Stimulated activated naive CD8-positive, alpha-beta T cell treated with anti-CD3 and anti-CD28 coated beads, Interleukin-15, Interleukin-2, amounts not matched to agents 100 U/mL and 50 U/mL, for 24 hours (primary cell): ENCODE measurements at regions not wholly inside any gene's neighbourhood (a gene's known extent, or its start where the extent isn't known, plus 50 kb on each side); places are given as distances from the start of the nearest gene placed in this dataset.
A peak's percentile ranks its signal among the peaks of the same experiment; 100 is the strongest.
"Not testable (repeated sequence)": the region's sequence is repeated elsewhere in the genome, so short reads cannot be mapped to it uniquely, and the experiment has no call there.

Experiments used
- ATAC-seq: fragments of 150-1000 bp; cut with Tn5 transposase; one replicate; pipeline ENCODE4 v1.10.0; 2021
- DNase-seq: peaks from one replicate; pipeline ENCODE4 v3.0.0; 2021

DNA sequence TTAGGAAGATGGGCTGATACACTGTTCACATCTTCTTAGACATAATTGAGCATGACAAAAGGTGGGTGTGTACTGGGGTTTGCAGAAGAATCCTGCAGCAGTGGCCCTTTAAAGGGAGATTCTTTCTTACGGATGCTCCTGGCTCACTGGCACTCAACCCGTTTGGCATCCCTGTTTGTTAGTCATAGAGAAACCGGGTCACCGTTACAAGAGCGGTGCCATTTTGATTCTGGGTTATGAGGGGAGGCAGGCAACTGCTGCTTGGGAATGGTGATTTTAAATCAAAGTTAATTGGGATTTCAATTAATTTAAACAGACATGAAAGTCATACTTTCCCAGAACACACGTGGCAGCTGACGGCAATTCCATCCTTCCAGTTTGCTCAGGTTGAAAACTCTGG, 245.8 kb downstream of the AACS start:
- ATAC-seq: no peak
- DNase-seq: no peak

DNA sequence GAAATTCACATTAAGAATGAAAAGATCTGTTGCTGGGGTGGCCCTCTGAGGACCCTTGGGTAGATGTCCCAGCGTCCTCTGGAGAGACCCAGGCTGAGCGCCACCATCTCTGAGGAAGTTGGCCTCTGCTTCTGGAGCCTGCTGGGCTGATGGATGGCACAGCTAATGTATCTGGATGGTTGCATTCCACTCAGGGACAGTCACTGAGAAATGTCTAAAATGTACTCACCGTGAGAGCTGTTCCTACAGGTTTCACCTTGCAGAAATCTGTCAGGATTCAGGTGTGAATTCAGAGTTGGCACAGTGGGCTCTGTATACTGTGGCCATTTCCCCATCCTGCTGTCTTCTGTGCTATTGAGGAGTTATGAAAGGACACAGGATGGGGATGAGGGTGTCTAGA, 247.2 kb downstream of the AACS start:
- DNase-seq: no peak
- no peak for ATAC-seq

DNA sequence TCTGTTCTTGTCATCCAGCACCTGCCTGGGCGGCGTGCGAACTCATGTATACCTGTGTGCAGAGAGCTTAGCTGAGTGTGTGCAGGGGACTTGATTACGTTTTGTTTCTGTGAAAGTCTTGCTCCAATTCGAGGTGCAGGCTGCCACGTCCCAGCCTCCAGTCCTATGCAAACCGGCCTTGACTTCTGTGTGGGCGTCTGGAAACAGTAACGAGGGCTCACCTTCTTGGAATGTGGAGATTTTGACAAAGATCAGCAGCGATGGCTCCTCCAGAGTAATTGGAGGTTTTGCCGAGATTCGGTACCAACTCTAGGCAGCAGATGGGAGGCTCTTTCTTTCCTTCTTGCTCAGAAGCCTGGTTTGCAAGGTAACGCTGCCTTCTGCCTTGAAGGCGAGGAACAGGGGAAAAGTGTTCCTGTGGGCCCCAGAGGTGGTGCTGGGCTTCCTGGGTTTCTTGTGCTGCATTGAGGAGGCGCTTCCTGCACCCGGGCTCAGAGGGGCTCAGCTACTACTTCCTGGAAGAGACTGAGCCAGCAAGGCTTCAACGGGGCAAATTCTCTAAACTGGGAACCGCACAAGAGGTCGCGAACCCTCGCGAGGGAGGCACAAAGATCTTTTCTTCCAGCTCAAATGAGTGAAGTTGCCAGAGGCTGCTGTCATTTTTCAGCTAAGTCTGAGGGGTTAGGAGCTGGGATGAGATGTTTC, 249.0 kb downstream of the AACS start:
- DNase-seq: no peak
- no peak for ATAC-seq

DNA sequence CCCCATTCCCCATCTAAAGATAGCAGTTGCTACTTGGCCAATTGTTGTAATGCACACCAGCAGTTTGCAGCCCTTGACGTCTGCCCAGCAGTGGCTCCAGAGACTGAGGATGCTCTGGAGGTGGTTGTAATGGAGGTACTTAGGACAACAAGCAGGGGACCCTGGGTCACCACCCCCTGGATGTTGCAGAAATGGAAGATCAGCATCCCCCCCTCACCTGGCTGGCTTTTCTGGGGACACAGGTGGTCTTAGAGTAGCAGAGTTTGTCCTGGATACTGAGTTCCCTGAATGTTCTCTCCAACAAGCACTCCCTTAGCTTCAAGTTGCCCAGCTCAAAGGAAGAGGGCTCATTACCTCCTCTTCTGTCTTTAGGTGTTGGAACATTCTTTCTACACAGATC, 250.5 kb downstream of the AACS start:
- ATAC-seq: no peak
- DNase-seq: no peak

DNA sequence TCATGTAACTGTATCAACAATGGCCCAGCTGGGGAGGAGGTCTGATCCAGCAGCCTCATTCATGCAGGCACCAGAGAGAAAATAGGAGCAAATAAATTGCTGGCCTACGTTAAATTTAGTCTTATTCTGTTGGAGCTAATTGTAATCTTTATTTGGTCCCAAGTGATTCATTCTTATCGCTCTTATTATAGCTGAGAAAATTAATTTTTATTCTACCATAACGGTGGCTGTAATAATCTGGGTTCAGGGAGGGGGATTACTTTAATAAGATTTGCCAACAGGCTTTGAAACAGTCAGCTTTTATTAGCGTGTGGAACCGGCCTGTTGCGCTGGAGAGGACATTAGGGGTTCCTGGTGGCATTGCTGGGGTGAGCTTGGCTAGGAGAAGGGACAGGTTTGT, 254.9 kb downstream of the AACS start:
- no peak for ATAC-seq
- DNase-seq: no peak

DNA sequence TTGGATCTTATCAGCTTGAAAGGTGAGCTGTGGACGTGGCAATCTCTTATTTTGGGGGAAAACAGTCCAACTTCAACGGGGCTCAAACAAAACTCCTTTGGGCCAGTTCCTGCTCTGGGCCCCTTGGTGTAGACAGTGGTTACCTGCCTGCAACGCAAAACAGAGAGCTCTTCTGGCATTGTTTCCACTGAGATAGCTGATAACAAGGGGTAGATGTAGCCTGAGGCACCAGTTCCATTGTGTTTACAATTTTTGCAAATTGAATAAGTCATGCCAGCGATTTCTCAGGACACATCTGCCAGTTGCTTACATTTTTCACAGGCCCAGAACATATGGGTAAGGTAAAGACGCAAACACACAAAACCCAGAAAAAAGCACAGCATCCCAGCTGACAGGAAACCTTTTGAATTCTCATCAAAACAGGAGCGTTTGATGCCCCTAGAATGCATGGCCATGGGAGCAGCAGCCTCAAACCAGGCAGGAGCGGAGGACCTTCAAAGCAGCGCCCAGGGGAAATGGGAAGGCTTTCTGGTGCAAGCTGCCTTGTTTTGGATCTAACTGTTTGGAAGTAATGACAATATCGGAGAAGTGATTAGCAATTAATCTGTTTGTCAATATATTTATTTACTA, 259.7 kb downstream of the AACS start:
- ATAC-seq (no peak), DNase-seq (no peak)

DNA sequence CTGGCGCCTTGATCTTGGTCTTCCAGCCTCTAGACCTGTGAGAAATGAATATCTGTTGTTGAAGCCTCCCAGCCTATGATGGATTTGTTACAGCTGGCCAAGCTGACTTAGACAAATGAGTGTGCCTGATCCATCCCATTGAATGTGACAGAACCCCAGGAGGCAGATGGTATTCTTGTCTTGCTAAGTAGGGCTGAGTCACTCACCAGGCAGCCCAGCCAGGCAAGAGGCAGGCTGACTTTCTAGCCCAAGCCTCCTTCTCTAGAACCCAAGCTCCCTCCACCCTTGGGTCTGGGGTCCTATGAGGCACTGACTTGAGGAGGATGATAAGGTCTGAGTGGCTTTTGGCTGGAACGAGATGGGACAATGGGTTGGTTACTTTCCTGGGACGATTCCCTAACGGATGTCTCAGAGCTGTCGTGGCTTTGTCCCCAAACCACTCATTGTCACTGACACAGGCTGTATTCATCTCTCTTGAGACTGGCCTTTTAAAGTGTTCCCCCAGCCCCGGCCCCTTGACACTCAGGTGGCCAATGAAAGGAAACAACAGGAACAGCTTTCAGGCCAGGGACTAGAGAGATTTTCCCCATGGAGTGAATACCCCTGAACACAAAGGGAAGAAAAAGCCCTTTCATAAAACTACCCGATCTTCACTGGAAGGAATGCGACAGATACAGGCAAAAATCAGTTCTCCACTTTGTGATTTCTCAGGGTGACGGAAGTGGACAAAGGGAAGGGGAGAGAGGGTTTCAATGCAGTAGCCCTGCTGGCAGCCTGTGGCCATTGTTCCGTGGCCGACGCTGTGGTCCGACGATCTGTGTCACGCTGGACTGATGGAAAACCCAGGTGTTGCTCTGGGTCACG, 264.2 kb downstream of the AACS start:
- DNase-seq (no peak), ATAC-seq (no peak)

DNA sequence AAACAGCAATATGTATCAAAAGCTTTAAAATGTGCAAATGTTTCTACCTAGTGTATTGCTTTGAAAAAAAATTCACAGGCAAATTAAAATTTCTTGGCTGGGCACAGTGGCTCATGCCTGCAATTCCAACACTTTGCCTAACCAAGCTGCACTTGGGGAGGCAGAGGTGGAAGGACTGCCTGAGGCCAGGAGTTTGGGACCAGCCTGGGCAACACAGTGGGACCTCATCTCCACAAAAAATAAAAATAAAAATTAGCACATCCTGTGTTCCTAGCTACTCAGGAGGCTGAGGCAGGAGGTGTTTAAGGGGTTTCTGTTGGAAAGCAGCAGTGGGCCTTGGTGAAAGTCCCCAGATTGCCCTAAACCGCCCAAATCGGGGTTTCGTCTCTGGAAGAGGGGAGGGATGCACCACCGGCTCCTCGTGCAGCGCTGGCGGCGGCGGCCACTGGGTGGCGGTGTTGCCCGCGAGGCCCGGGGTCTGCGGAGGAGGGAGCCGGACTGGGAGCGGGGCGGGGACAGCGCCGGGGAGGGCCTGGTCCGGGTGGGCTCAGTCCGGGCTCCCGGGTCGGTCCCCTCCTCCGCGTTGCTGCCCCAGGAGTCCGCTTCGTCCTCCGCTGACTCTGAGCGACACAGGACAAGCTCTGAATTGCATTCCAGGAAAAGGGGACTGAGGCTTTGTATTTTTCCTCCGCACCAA, 265.6 kb downstream of the AACS start:
- ATAC-seq (peak; percentile 81), DNase-seq (peak; percentile 75)

DNA sequence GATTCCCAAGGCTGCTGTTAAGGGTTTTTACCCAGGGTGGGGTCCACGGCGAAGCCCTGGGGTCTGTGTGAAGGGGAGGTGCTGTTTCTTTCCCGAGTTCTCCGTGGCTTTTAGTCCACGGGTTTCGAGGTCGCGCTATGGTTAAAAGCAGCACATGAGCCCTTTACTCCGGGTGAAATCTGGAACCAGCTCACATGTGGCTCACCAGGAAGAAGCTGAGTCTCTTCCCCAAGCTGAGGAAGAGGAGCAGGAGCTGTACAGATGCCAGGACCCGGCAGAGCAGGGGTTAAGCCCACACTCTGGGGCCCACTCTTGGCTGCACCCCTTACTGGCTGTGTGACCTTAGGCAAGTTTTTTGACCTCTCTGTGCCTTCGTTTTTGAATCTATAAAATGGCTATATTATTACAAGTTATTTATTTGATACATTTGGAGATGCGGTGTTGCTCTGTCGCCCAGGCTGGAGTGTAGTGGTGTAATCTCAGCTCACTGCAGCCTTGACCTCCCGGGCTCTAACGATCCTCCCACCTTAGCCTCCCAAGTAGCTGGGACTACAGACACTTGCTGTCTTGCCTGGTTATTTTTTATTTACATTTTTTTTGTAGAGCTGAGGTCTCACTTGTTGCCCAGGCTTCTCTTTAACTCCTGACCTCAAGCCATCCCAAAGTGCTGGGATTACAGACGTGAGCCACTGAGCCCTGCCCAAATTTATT, 266.3 kb downstream of the AACS start:
- no peak for ATAC-seq

DNA sequence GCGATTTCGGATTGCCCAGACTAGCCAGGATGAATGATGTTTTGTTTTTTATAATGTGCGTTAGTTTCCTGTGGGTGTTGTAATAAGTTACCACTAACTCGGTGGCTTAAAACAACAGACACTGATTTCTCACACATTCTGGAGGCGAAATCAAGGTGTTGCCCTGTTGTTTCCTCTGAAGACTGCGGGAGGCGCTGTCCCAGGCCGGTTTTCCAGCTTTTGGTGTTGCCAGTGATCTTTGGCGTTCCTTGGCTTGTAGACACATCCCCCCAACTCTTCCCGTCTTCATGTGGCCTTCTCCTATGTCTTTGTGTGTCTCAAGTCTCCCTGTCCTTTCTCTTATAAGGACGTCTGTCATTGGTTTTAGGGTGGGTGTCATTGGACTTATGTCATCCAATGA, 267.7 kb downstream of the AACS start:
- ATAC-seq: no peak
- DNase-seq: no peak

More for the DNA sequence above, 266.3 kb downstream of the AACS start:
- DNase-seq: no peak

DNA sequence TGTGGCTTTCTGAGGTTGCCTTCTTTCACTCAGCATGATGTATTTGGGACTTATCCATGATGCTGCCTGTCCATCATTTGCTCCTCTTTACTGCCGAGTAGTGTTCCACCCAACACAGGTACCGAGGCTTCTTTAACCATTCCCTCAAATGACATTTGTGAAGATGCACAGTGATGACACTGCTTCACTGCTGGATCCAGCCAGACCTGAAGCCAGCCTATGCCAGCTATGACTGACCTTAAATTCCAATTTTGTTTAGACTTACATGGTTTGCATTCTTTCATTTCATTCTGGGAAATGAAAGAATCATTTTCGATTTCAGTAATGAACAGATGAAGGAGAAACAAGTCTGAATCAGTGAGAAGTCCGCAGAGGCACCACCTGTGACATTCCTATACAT, 271.0 kb downstream of the AACS start:
- ATAC-seq (no peak), DNase-seq (no peak)

DNA sequence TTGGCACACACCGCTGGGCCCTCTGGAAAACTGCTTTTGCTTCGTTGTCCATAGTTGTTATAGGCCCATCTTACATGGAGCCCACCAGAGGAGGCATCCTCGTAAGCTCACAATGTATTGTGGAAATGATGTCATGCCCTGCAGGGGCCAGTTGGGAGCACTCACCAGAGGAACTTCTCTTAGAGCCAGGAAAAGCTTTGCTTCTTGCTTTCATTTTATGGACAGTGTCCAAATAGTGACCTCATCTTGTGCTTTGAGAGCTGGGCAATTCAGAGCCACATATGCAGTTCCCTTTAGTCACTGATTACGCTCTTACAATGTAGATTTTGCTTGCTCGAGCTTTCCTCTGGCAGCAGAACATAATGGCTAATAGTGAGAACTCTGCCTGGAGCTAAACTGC, 275.6 kb downstream of the AACS start:
- no peak for ATAC-seq

DNA sequence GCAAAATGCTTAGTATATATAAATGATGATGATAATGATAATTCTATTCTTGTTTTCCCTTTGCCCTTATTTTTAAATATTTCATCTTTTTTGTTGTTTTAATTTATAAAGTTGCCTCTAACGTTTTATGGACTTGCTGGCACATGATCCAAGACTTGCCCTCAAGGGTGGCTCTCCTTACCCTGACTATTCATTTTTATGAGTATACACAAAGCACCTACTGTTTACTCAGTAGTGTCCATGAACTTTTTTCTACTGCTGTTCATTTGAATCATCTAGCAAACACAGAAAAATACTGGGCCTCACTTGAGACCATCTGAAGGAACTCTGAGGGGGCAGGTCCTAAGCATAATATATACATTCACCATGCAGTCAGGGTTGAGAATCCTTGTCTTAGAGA, 276.2 kb downstream of the AACS start:
- no peak for ATAC-seq
- no peak for DNase-seq

More for the DNA sequence above, 275.6 kb downstream of the AACS start:
- DNase-seq: no peak

DNA sequence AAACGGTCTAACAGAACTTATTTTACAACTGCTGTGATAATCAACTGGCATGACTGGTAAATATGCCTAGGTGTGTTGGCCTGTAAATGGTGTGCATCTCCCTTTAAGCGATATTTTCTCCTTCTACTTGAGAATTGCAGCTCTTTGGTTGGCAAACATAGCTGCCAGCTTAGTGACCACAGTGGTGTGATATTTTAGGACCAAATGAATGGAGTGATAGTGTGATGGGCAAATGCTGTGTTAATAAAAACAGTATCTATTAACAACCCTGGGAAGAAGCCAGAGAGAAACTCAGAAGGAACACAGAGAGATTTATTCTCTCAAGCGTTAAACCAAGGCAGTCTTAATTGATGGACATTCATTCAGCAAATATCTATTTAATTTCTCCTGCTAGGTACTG, 278.4 kb downstream of the AACS start:
- ATAC-seq: no peak
- DNase-seq: no peak

DNA sequence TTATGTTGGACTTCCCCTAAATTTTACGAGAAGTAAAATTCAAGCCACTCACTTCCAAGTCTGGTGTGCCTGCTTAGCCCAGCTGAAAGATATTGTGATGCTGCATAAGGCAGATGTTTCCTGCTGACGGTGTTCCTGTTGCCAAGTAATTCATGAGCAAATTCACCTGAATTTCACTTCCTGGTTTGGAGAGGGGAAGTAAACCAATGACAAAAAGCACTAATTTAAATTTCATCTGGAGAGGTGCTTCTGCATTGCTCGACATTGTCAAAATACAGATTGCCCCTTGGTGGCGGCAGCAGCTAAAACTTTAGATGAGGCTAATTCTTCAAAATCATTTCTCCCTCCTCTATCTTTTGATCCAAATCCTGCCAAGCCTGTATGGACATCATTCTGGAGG, 281.1 kb downstream of the AACS start:
- ATAC-seq (no peak), DNase-seq (no peak)

DNA sequence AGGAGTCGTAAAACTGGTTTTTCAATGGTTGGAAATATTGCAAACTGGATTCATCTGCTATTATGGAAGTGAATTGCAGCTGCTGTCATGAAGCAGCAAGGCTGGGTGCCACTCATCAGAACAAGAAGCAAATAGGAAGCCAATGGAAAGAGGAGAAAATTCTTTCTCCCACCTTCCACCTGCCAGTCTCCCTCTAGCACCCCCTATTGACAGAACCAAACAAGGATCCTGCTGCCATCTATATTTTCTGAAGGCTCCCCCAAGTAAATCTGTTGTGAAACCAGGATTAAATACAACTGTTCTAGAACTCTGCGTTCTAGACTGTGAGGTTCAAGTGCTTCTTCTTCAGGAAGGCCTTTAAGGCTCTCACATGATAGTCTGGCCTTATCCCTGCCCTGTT, 286.6 kb downstream of the AACS start:
- ATAC-seq (no peak), DNase-seq (no peak)

DNA sequence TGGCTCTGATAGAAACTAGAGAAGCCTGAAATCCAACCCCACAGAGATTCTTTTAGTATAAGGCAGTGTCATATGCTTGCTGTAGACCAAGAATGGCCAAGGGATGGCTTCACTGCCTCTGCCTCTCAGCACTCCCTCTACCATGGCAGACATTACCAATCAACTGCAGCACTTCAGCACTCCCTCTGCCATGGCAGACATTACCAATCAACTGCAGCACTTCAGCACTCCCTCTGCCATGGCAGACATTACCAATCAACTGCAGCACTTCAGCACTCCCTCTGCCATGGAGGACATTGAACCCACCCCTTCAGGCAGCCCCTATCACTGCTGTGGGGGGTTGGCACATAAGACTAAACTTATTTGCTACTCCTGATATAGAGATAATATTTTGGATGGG, 287.8 kb downstream of the AACS start:
- ATAC-seq, DNase-seq: not testable (repeated sequence)

DNA sequence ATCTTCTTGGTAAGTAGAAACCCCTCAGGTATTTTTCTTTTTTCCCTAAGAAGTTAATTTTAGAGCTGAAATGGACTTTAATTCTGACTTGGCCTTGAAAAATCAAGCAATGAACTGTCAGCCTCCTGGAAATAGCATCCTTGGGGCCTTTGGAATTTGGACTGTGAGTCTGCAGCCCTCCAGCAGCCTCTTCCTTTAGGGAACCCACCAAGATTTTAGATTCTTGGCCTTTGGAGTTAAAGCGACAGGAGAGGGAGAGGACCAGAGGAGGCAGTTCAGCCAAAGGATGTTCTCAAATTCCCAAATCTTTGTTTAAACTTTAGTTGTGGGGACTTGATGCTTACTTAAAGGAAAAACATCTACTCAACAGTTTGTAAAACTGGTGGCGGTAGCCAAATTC, 288.6 kb downstream of the AACS start:
- ATAC-seq (no peak), DNase-seq (no peak)

DNA sequence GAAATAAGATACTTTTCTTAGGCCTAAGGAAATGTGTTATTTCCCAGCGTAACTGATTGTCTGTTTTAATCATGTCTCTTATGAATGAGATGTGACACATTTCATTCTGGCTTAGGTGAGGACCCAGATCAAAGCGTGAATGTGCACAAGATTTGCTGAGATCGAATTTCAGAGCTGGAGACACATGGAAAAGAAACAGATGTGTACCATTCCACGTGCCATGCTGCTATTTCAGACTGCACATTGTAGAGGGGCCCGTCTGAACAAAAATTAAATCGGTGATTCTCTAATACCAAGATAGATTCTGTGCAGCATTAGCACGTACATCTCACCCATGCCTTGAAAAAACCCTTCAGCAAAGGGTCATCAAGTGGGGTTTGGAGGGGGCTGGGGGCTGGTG, 290.4 kb downstream of the AACS start:
- ATAC-seq (no peak), DNase-seq (no peak)

DNA sequence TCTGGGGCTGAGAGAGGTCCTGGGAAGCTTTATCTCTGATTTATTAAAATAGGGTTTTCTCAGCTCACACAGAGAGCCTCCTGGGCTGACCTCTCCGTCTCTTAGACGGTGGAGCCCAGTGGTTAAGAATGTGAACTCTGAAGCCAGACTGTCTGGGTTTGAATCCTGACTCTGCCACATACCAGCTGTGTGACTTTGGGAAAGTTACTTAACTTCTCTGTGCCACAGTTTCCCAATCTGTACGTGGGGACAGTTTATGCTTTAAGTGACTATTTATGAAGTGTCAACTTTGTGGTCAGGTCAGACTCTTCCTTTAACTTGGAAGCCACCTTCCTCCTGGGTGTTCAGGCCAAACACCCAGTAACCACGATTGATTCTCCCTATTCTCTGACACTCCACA, 290.9 kb downstream of the AACS start:
- ATAC-seq (no peak), DNase-seq (no peak)

DNA sequence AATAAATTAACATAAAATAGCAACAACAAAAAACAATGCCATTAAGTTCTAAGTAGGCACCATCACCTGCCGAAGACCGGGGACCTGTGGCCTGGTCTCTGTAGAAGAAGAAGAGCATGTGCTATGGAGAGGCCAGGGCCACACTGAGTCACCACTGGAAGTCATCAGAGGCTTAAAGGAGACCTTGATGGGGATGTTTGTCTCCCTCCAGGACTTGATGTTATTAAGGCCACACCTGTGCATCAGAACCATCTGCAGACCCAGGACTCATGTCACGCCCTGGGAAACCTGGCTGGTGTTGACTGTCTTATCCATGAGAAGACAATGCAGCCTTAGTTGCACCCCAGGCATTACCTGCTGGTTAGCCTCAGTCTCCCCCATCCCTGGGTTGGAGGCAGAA, 292.3 kb downstream of the AACS start:
- DNase-seq: no peak
- no peak for ATAC-seq

DNA sequence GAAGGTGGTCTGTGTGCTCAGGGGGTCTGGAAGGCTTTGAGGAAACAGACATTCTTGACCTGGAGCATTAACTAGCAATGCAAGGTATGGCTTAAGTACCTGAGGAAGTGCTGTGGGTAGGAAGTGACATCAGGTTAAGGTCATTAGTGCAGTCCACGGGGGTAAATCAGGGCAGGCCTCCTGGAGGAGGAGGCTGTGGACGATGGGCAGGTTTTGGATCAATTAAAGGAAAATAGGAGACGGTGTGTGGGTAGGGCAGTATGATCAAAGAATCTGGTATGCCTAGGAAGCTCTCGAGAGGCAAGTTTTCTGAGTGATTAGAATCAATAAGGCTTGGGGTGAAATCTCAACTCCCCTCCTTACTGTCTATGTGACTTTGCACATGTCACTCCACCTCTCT, 295.3 kb downstream of the AACS start:
- DNase-seq (no peak), ATAC-seq (no peak)
